ENCODE measurements at regions not wholly inside any gene's neighbourhood (a gene's known extent, or its start where the extent isn't known, plus 50 kb on each side); places are given as distances from the start of the nearest gene placed in this dataset.

DNA sequence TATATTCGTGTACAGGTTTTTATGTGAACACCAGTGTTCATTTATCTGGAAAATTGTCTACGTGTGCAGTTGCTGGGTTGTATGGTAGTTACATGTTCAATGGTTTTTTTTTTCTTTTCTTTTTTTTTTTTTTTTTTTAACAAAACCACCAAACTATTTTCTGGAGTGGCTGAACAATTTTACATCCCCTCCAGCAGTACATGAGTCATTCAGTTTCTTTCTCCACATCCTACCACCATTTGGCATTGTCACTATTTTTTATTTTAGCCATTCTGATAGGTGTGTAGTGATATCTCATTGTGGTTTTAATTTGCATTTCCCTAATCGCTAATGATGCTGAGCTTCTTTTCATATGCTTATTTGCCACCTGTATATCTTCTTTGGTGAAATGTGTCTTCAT lies 256.3 kb upstream of the EOMES start:
- ATAC-seq (no peak), DNase-seq (ENCODE audit: low spot score in 2 of 2) (no peak)
- Mint-ChIP-seq H3K36me3 (peaks cover 0 to 5% of the 10 kb centered on the region in 2 donors), H3K9me3 (peaks cover 0 to 6% of the 10 kb centered on the region in 2 donors), H3K27ac (no peak overlapping the region)

DNA sequence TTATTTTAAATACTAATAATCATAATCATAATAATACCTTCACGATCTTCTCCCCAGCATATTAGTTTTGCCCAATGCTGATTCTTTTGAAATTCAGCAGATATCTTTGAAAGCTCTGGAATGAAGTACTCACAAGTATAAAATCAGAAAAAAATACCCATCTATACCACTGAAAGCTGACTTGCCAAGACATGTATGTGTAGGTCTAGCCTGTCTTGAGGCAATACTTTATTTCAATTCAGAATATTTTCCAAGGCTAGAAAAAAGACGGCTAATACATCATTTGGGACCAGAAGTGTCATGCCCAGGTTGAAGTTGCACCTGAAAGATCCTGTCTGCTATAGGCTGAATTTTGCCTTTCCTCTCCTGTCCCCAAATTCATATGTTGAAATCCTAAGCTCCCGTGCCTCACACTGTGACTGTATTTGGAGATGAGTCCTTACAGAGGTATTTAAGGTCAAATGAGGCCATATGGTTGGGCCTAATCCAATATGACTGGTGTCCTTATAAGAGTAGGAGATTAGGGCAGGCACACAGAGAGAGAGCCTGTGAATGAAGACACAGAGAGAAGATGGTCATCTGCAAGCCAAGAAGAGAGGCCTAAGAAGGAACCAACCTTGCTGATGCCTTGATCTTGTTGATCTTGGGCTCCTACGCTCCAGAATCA lies 255.9 kb upstream of the CMC1 start:
- Mint-ChIP-seq H3K27ac (no peak overlapping the region), H3K36me3 (peaks cover 5 to 7% of the 10 kb centered on the region in 2 donors), H3K9me3 (peaks cover 0 to 13% of the 10 kb centered on the region in 2 donors)
- DNase-seq (ENCODE audit: low spot score in 2 of 2) (no peak), ATAC-seq (no peak)

DNA sequence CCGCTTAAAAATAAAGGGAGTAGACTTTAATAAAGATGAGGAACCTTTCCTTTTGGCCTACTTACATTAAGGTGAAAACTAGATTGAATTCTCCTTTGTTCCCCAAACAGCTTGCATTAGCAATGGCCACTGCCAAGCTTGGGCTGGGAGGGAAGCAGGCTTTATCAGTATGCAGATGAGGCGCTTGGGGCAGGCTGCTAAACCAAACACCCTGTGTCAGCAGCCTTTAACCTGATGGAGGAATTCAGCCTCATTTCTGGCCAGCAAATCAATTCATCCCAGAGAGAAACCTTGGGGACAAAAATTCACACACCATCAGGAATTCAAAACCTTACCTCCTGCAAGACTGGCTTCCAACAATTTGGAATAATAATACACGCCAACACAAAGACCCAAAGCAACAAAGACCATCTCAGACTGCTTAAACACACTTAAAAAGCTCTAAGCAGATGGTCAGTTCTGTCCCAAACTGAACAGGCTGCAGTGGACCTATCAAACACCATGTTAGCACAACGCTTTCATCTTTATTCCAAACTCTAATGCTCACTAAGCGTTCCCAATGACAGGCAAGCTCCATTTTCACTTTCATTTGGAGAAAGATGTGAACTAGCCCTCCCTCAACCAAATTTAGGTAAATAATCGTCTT lies 255.1 kb upstream of the CMC1 start:
- Mint-ChIP-seq H3K27ac (no peak overlapping the region), H3K36me3 (peaks cover 5 to 7% of the 10 kb centered on the region in 2 donors)
- ATAC-seq, result no peak

DNA sequence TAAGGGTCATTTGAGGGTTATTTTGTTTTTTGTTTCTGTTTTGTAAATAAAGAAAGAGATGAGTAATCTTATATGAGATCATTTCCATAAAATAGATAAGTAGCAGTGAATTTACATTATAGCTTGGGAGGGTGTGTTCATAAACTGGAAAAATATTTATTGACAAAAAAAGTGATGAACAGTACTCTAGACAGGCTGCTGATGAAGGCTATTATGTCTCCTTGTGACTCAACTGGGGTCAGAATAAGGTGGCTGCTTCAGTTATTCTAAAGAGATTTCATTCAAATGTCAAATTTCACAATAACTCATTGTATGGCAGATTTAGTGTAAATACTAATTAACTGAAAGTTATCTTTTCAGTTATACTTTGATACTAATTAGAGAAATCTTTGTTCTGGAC lies 251.1 kb upstream of the CMC1 start:
- Mint-ChIP-seq H3K9me3 (peaks cover 3 to 9% of the 10 kb centered on the region in 2 donors), H3K36me3 (peaks cover 0 to 6% of the 10 kb centered on the region in 2 donors), H3K27ac (no peak overlapping the region)
- no peak for ATAC-seq
- no peak for DNase-seq (ENCODE audit: low spot score in 2 of 2)

More for the DNA sequence above, 255.1 kb upstream of the CMC1 start:
- DNase-seq (ENCODE audit: low spot score in 2 of 2), result no peak
- peaks cover 0 to 13% of the 10 kb centered on the region in 2 donors for H3K9me3 Mint-ChIP-seq

DNA sequence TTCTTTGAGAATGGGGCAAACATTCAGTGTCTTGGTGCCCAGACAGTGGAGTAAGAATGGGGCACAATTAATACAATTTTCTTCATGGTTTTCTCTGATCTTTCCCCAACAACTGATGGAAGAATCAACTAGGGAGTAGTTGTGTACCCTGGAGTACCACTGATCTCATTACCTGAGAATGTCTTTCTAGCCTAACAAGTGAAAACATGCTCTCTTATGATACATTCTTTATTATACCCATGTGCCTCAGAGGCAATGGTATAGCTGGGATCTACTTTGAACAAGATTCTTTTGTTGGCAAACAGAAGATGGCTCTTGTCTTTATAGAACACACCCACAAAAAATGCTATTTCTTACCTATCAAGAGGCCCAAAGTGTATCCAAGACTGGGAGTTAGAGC lies 250.6 kb upstream of the CMC1 start:
- Mint-ChIP-seq H3K9me3 (peaks cover 3 to 6% of the 10 kb centered on the region in 2 donors), H3K27ac (no peak overlapping the region), H3K36me3 (peaks cover 0 to under 1% of the 10 kb centered on the region in 2 donors)
- no peak for DNase-seq (ENCODE audit: low spot score in 2 of 2)
- no peak for ATAC-seq

DNA sequence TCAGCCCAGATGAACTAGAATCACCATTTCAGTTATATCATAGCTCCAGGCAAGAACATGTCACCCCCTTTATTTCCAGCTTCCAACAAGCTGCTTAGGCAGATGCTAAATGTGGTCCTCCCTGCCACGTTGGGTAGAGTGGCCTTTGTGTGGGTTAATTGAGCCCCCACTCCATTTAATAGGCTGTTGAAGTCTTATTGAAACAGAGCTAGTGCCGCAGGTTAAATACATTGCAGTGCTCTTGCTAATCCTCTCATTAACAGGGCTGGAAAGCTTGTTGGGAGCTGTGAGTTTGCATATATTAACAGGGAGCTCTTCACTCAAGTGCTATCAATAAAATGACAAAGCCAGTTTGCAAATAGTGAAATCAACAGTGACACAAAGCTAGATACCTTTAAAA lies 248.4 kb upstream of the CMC1 start:
- H3K27ac Mint-ChIP-seq, result no peak overlapping the region
- DNase-seq (ENCODE audit: low spot score in 2 of 2) (no peak), ATAC-seq (no peak)
- H3K36me3 Mint-ChIP-seq, result no peaks in the 10 kb centered on the region
- H3K9me3 Mint-ChIP-seq, result peaks cover 3 to 5% of the 10 kb centered on the region in 2 donors

DNA sequence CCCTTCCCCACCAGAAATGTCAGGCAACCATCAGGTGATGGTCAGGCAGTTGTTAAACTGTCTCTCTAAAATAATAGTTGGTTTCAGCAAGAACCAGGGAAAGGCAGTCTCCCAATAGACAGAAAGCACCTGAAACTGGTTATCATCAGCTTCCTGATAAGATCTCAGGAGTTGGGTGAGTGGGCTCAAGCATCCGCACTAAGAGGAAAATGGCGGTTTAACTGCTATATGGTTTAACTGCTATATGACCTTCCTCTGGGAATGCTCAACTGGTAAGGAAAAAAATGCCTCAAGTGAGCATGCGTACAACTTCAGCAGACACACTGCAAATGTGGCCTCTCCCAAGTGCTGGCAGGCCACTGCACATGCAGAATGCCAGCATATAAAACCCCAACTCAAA lies 240.8 kb upstream of the CMC1 start:
- DNase-seq (ENCODE audit: low spot score in 2 of 2), result no peak
- Mint-ChIP-seq H3K27ac (no peak overlapping the region), H3K9me3 (peaks cover 24% of the 10 kb centered on the region in 2 donors), H3K36me3 (peaks cover 0 to 30% of the 10 kb centered on the region in 2 donors)
- ATAC-seq, result no peak

DNA sequence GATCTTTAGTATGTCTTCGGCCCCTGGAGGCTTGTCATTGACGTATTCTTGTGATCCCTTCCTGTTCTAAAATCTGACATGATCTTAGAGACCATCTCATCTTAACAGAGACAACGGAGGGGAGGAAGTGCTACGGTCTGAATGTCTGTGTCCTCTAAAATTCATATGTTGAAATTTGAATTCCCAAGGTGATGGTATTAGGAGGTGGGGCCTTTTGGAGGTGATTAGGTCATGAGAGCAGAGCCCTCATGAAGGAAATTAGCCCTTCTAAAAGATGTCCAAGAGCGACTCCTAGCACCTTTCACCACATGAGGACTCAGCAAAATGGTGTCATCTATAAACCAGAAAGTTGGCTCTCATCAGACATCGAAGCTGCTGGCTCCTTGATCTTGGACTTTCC lies 233.2 kb upstream of the CMC1 start:
- Mint-ChIP-seq H3K27ac (no peak overlapping the region), H3K9me3 (peaks cover 5 to 9% of the 10 kb centered on the region in 2 donors), H3K36me3 (peaks cover 0 to 13% of the 10 kb centered on the region in 2 donors)
- DNase-seq (ENCODE audit: low spot score in 2 of 2), result no peak
- ATAC-seq, result no peak

DNA sequence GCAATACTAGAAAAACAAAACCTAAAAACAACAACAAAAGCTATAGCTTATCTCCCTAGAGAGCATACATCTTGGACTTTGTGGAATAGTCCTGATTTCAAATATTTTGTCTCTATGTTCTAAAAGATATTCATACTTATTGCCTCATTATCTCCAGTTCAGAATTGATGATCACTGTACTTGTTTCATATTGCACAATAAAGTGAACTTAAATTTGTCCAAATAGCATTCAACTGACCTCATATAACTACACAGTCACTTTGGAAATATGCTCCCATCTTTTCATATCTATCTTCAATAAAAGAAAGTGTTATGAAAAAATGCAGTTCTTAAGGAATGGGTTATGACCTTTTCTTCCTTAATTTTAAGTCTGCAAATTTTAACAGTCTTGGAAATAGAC lies 228.6 kb upstream of the CMC1 start:
- no peaks in the 10 kb centered on the region for H3K36me3 Mint-ChIP-seq
- DNase-seq (ENCODE audit: low spot score in 2 of 2) (no peak), ATAC-seq (no peak)
- no peak overlapping the region for H3K27ac Mint-ChIP-seq
- no peaks in the 10 kb centered on the region for H3K9me3 Mint-ChIP-seq

DNA sequence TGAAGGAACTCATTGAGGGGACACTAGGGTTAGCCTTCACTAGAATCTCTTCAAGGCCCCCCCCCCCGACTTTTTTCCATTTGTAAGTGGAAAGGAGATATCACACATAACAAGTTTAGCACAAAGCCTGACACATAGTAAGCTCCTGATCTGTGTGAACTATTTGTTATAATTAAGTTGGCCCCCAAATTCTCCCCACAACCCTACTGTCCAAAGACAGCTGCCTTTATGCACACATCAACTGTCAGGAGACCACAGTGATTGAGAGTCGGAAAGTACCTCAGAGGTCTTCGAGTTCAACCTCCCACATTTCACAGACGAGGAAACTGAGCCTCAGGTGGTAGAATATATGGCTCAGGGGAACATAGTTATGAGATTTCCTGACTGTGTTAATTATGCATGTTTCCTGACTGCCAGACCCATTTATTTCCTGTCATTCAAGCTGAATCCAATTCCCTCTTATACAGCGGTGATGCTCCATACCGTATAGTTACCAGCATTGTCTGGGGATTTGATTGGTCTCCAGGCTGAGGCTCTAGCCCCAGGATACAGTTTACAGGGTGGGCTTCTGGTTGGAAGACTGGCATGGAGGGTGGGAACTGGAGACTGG lies 227.4 kb upstream of the CMC1 start:
- Mint-ChIP-seq H3K27ac (no peak overlapping the region), H3K9me3 (no peaks in the 10 kb centered on the region), H3K36me3 (no peaks in the 10 kb centered on the region)
- no peak for DNase-seq (ENCODE audit: low spot score in 2 of 2)
- no peak for ATAC-seq

DNA sequence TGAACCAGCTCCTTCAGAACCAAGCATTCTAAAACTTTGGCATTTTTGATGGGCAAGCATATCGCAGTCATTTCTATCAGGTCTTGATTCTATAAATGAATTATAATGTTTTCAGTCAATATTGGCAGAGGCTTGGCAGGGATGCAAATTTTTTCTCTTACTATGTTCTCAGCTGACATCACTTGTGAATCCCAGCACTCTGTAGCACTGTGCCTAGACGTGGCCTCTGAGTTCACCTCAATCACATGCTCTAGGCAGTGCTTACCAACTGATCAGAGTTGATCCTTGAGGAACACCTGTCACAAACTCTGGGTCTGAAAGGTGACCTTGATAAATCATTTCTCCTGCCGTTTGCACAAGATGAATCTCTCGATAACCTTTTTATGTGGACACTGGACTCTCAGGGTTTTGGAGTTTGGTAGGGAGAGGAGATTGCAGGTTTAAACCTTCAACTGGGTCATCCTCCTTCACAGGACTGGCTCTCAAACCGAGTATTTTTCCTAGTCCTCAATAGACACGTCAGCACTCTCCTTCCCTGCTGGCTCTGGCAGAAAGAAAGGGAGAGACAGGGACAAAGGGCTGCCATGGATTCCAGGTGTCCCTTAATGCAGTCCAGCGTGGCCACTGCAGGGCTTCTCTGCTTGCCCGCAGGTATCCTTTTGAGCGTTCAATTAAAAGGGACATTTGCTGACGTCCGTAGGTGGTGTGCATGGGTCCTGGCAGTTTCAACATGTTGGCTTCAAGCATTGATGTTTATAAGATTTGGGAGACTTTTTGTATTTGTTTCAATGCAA lies 222.3 kb upstream of the CMC1 start:
- H3K36me3 Mint-ChIP-seq, result peaks cover 7 to 8% of the 10 kb centered on the region in 2 donors
- no peak overlapping the region for H3K27ac Mint-ChIP-seq
- ATAC-seq (peak in 1 of 2 donors; percentile 40), DNase-seq (ENCODE audit: low spot score in 2 of 2) (no peak)
- H3K9me3 Mint-ChIP-seq, result peaks cover 7 to 19% of the 10 kb centered on the region in 2 donors

DNA sequence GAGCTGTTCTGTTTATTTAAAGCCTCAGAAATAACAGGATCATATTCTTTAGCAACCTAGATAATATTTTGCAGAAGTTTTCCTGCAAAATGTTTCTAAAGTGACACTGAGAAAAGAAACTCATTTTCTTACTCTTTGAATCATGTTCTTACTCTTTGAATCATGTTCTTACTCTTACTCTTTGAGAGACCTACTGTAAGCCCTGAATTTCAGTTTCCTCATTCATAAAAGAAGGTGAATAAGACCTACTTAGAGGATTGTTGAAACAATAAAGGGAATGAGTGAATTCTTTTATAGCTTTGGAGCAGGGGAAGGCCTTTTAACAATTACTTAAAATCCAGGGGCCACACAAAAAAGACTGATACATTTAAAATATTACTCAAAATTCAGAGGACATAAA lies 221.7 kb upstream of the CMC1 start:
- no peak for DNase-seq (ENCODE audit: low spot score in 2 of 2)
- Mint-ChIP-seq H3K36me3 (peaks cover 9% of the 10 kb centered on the region in 2 donors), H3K27ac (no peak overlapping the region), H3K9me3 (peaks cover 7 to 19% of the 10 kb centered on the region in 2 donors)
- peak; percentile 67 to 95 for ATAC-seq

DNA sequence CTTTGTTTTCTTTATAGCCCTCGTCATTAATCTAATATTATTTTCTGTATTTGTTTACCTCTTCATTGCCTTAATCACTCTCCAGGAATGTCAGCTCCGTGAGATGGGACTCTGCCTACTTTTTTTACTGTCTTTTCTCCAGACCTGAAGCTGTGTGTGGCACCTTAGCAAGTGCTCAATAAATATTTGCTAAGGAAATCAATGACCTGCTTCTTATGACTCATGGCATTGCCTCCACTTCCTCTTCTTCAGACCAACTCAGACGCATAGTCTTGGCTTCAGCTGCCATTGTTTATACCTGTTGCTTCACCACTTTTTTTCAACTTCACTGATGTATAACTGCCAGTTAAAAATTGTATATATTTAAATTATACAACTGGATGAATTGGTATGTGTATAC lies 218.5 kb upstream of the CMC1 start:
- DNase-seq (ENCODE audit: low spot score in 2 of 2) (no peak), ATAC-seq (no peak)
- H3K9me3 Mint-ChIP-seq, result peaks cover 13 to 24% of the 10 kb centered on the region in 2 donors
- peaks cover 9% of the 10 kb centered on the region in 2 donors for H3K36me3 Mint-ChIP-seq
- no peak overlapping the region for H3K27ac Mint-ChIP-seq

DNA sequence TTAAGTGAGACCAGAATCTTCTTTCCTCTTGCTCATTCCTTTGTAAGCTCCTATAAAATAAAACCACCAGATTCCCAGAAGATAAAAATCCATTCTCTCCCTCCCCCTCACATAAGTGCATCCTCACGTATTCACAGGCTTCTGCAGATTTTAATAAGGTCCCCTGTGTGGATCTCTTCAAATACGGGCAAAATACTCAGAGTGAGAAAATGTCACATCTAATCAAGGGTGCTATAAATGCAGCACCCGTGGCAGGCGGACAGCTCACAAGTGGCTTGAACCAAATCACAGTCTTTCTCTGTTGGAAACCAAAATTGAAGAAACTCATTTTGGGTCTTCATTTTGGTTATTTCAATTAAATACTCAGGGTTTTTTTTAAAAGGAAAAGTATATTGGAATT lies 212.9 kb upstream of the CMC1 start:
- DNase-seq (ENCODE audit: low spot score in 2 of 2), result no peak
- peaks cover 25 to 26% of the 10 kb centered on the region in 2 donors for H3K9me3 Mint-ChIP-seq
- H3K36me3 Mint-ChIP-seq, result peaks cover 17 to 20% of the 10 kb centered on the region in 2 donors
- H3K27ac Mint-ChIP-seq, result no peak overlapping the region
- ATAC-seq, result no peak

DNA sequence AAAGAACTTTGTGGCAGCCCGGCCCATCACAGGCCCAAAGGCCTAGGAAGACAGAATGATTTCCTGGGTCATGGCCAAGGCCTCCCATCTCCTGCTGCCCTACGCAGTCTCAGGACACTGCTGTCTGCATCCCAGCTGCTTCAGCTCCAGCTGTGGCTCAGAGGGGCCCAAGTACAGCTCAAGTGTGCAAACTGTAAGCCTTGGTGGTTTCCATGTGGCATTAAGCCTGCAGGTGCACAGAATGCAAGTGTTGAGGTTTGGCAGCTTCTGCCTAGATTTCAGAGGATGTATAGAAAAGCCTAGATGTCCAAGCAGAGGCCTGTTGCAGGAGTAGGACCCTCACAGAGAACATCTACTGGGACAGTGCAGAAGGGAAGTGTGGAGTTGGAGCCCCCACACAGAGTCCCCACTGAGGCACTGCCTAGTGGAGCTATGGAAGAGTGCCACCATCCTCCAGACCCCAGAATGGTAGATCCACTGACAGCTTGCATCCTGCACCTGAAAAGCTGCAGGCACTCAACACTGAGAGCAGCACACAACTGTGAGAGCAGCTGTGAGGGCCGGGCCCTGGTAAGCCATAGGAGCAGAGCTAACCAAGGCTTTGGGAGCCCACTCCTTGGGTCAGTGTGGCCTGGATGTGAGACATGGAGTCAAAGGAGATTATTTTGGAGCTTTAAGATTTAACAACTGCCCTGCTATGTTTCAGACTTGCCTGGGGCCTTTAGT lies 208.2 kb upstream of the CMC1 start:
- Mint-ChIP-seq H3K27ac (no peak overlapping the region), H3K9me3 (peaks cover 13 to 24% of the 10 kb centered on the region in 2 donors), H3K36me3 (peaks cover 11 to 17% of the 10 kb centered on the region in 2 donors)
- no peak for ATAC-seq
- DNase-seq (ENCODE audit: low spot score in 2 of 2), result no peak

All from activated naive CD4-positive, alpha-beta T cell treated with anti-CD3 and anti-CD28 coated beads, Interleukin-2, amount 50 U/mL, for 72 hours (primary cell).